HEK293 (cell line): ENCODE measurements at regions not wholly inside any gene's neighbourhood (a gene's known extent, or its start where the extent isn't known, plus 50 kb on each side); places are given as distances from the start of the nearest gene placed in this dataset.

ENCODE experiments used
- CTCF ChIA-PET: fragments of 350-600 bp; formaldehyde crosslinking; extraction: SDS; loops from one replicate; lab custom pipeline; 2021; ENCODE audit warnings: antibody characterized with exemption; lab: Yijun Ruan, JAX
- POLR2A ChIA-PET: fragments of 300-600 bp; formaldehyde crosslinking; extraction: SDS; loops from one replicate; lab custom pipeline; 2020; ENCODE audit warnings: antibody characterized with exemption, inconsistent platforms; lab: Yijun Ruan, JAX
- H3K27ac ChIP-seq: fragments of 200-500 bp; sonication (Bioruptor generic); 2 replicates; pipeline ENCODE4 v1.5.1; 2014; ENCODE audit warnings: low read depth, low read length, control low read depth, inconsistent platforms; ENCODE audit errors: extremely low read depth
- H3K36me3 ChIP-seq, 2 experiments: fragments of 200-500 bp in 1 of 2; sonication (Bioruptor generic) in 1 of 2; 1 replicate in 1 of 2; 2 replicates in 1 of 2; pipeline ENCODE4 v1.5.1; 2014 to 2017; ENCODE audit warnings: inconsistent platforms in 2 of 2, low read length in 2 of 2; ENCODE audit not compliant: control insufficient read depth in 2 of 2, insufficient read depth in 1 of 2
- H3K4me1 ChIP-seq: fragments of 200-500 bp; sonication (Bioruptor generic); 2 replicates; pipeline ENCODE4 v1.5.1; 2014; ENCODE audit warnings: mild to moderate bottlenecking, low read length, inconsistent platforms; ENCODE audit not compliant: control insufficient read depth, insufficient read depth
- H3K4me3 ChIP-seq: 2 replicates; pipeline ENCODE4 v1.5.1; 2011; ENCODE audit warnings: low read depth, mild to moderate bottlenecking, control low read depth, low read length, moderate library complexity
- H3K9me3 ChIP-seq: fragments of 200-500 bp; sonication (Bioruptor generic); 2 replicates; pipeline ENCODE4 v1.5.1; 2014; ENCODE audit warnings: low read depth, low read length, inconsistent platforms; ENCODE audit not compliant: control insufficient read depth, insufficient read depth
- GLIS1 ChIP-seq: fragments of 450-650 bp; formaldehyde crosslinking; IDR thresholded peaks from 2 replicates; pipeline ENCODE4 v1.5.1; 2016; ENCODE audit warnings: missing biosample characterization, missing genetic modification characterization
- HIC1 ChIP-seq: fragments of 450-650 bp; formaldehyde crosslinking; IDR thresholded peaks from 2 replicates; pipeline ENCODE4 v1.5.1; 2016; ENCODE audit warnings: missing biosample characterization, missing genetic modification characterization
- KLF1 ChIP-seq: fragments of 450-650 bp; formaldehyde crosslinking; IDR thresholded peaks from 2 replicates; pipeline ENCODE4 v1.5.1; 2016; ENCODE audit warnings: missing biosample characterization, missing genetic modification characterization
- KLF16 ChIP-seq: fragments of 450-650 bp; formaldehyde crosslinking; IDR thresholded peaks from 2 replicates; pipeline ENCODE4 v1.5.1; 2017; ENCODE audit warnings: missing biosample characterization, missing genetic modification characterization
- KLF7 ChIP-seq: fragments of 450-650 bp; formaldehyde crosslinking; IDR thresholded peaks from 2 replicates; pipeline ENCODE4 v1.5.1; 2016; ENCODE audit warnings: missing biosample characterization, missing genetic modification characterization, borderline replicate concordance
- REPIN1 ChIP-seq: fragments of 450-650 bp; formaldehyde crosslinking; IDR thresholded peaks from 2 replicates; pipeline ENCODE4 v1.5.1; 2017; ENCODE audit warnings: missing biosample characterization, missing genetic modification characterization, low read depth
- SETDB1 ChIP-seq: IDR thresholded peaks from one replicate; pipeline ENCODE4 v1.6.1; 2017; ENCODE audit warnings: mild to moderate bottlenecking, low read length, moderate library complexity, mixed read lengths; ENCODE audit not compliant: insufficient read length
- YY1 ChIP-seq: fragments of 450-650 bp; formaldehyde crosslinking; IDR thresholded peaks from 2 replicates; pipeline ENCODE4 v1.5.1; 2018; ENCODE audit warnings: missing biosample characterization, missing genetic modification characterization
- ZBTB21 ChIP-seq: fragments of 450-650 bp; formaldehyde crosslinking; IDR thresholded peaks from 2 replicates; pipeline ENCODE4 v1.5.1; 2017; ENCODE audit warnings: missing biosample characterization, missing genetic modification characterization
- ZFP3 ChIP-seq: fragments of 450-650 bp; formaldehyde crosslinking; IDR thresholded peaks from 2 replicates; pipeline ENCODE4 v1.5.1; 2016; ENCODE audit warnings: low read depth, missing biosample characterization, missing genetic modification characterization
- ZFP69B ChIP-seq: fragments of 450-650 bp; formaldehyde crosslinking; IDR thresholded peaks from 2 replicates; pipeline ENCODE4 v1.5.1; 2016; ENCODE audit warnings: missing biosample characterization, missing genetic modification characterization
- ZNF132 ChIP-seq: fragments of 450-650 bp; formaldehyde crosslinking; IDR thresholded peaks from 2 replicates; pipeline ENCODE4 v1.5.1; 2017; ENCODE audit warnings: missing biosample characterization, missing genetic modification characterization, borderline replicate concordance
- ZNF202 ChIP-seq: fragments of 450-650 bp; formaldehyde crosslinking; IDR thresholded peaks from 2 replicates; pipeline ENCODE4 v1.5.1; 2016; ENCODE audit warnings: missing biosample characterization, missing genetic modification characterization, borderline replicate concordance
- ZNF248 ChIP-seq: fragments of 450-650 bp; formaldehyde crosslinking; IDR thresholded peaks from 2 replicates; pipeline ENCODE4 v1.5.1; 2017; ENCODE audit warnings: missing biosample characterization, missing genetic modification characterization
- ZNF341 ChIP-seq: fragments of 450-650 bp; formaldehyde crosslinking; IDR thresholded peaks from 2 replicates; pipeline ENCODE4; 2016; ENCODE audit warnings: low read depth, missing biosample characterization, missing genetic modification characterization
- ZNF350 ChIP-seq: fragments of 450-650 bp; formaldehyde crosslinking; IDR thresholded peaks from 2 replicates; pipeline ENCODE4 v1.5.0; 2017; ENCODE audit warnings: missing biosample characterization, mild to moderate bottlenecking, missing genetic modification characterization
- ZNF521 ChIP-seq: fragments of 450-650 bp; formaldehyde crosslinking; IDR thresholded peaks from 2 replicates; pipeline ENCODE4 v1.5.1; 2017; ENCODE audit warnings: missing biosample characterization, mild to moderate bottlenecking, missing genetic modification characterization
- ZNF600 ChIP-seq: fragments of 450-650 bp; formaldehyde crosslinking; IDR thresholded peaks from 2 replicates; pipeline ENCODE4 v1.5.1; 2016; ENCODE audit warnings: missing biosample characterization, missing genetic modification characterization
- ZNF677 ChIP-seq: fragments of 450-650 bp; IDR thresholded peaks from 2 replicates; pipeline ENCODE4 v1.5.0; 2018; ENCODE audit warnings: missing biosample characterization, mild to moderate bottlenecking, missing genetic modification characterization, moderate library complexity
- ZSCAN18 ChIP-seq: fragments of 450-650 bp; formaldehyde crosslinking; IDR thresholded peaks from 2 replicates; pipeline ENCODE4 v1.5.1; 2016; ENCODE audit warnings: missing biosample characterization, missing genetic modification characterization
- TF ChIP-seq, protein P1 (sequence below): fragments of 450-650 bp; IDR thresholded peaks from 2 replicates; pipeline ENCODE4 v1.5.1; 2018; ENCODE audit warnings: missing biosample characterization, missing genetic modification characterization
- TF ChIP-seq, protein P2 (sequence below): fragments of 450-650 bp; formaldehyde crosslinking; IDR thresholded peaks from 2 replicates; pipeline ENCODE4 v1.5.1; 2017; ENCODE audit warnings: missing biosample characterization, missing genetic modification characterization
- TF ChIP-seq, protein P3 (sequence below): fragments of 450-650 bp; formaldehyde crosslinking; IDR thresholded peaks from 2 replicates; pipeline ENCODE4 v1.5.0; 2017; ENCODE audit warnings: missing biosample characterization, missing genetic modification characterization, borderline replicate concordance
- TF ChIP-seq, protein P4 (sequence below): fragments of 450-650 bp; formaldehyde crosslinking; IDR thresholded peaks from 2 replicates; pipeline ENCODE4 v1.5.1; 2016; ENCODE audit warnings: missing biosample characterization, missing genetic modification characterization

DNA sequence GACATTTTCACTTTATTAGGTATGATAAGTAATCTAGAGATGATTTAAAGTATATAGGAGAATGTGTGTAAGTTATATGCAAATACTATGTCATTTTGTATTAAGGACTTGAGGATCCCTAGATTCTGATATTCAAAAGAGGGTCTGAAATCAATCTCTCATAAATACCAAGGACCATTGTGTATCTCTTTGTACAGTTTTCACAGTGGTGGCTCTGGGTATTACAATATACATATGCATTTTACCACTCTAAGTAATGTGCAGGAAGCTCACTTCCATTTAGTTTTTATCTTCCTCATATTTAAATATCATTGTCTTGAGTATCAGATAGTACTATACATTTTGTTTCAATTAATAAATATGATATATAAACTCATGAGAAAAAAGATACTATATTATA lies 862.6 kb upstream of the PCDH20 start:
- Histone ChIP-seq H3K4me1 (no peaks in the 10 kb centered on the region), H3K4me3 (no peak overlapping the region), H3K36me3 (no peaks in the 10 kb centered on the region), H3K9me3 (no peaks in the 10 kb centered on the region), H3K27ac (no peak overlapping the region)
- ChIA-PET CTCF (interaction anchor here (0.6 kb wide), 1 partner anchor 152 kb away, joined by 5 read pairs; no protein-coding TSS in a partner anchor), POLR2A (no interaction called here)
- no peak for TF ChIP-seq ZFP69B (tag by site-specific recombination)
- TF ChIP-seq, protein P1, sequence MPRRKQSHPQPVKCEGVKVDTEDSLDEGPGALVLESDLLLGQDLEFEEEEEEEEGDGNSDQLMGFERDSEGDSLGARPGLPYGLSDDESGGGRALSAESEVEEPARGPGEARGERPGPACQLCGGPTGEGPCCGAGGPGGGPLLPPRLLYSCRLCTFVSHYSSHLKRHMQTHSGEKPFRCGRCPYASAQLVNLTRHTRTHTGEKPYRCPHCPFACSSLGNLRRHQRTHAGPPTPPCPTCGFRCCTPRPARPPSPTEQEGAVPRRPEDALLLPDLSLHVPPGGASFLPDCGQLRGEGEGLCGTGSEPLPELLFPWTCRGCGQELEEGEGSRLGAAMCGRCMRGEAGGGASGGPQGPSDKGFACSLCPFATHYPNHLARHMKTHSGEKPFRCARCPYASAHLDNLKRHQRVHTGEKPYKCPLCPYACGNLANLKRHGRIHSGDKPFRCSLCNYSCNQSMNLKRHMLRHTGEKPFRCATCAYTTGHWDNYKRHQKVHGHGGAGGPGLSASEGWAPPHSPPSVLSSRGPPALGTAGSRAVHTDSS (tag by site-specific recombination), result no peak
- TF ChIP-seq ZNF521, result no peak
- TF ChIP-seq, protein P2, sequence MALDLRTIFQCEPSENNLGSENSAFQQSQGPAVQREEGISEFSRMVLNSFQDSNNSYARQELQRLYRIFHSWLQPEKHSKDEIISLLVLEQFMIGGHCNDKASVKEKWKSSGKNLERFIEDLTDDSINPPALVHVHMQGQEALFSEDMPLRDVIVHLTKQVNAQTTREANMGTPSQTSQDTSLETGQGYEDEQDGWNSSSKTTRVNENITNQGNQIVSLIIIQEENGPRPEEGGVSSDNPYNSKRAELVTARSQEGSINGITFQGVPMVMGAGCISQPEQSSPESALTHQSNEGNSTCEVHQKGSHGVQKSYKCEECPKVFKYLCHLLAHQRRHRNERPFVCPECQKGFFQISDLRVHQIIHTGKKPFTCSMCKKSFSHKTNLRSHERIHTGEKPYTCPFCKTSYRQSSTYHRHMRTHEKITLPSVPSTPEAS (tag by site-specific recombination), result no peak
- TF ChIP-seq ZNF600 (tag by site-specific recombination), result no peak
- TF ChIP-seq ZNF132 (tag by site-specific recombination), result no peak
- TF ChIP-seq, protein P3, sequence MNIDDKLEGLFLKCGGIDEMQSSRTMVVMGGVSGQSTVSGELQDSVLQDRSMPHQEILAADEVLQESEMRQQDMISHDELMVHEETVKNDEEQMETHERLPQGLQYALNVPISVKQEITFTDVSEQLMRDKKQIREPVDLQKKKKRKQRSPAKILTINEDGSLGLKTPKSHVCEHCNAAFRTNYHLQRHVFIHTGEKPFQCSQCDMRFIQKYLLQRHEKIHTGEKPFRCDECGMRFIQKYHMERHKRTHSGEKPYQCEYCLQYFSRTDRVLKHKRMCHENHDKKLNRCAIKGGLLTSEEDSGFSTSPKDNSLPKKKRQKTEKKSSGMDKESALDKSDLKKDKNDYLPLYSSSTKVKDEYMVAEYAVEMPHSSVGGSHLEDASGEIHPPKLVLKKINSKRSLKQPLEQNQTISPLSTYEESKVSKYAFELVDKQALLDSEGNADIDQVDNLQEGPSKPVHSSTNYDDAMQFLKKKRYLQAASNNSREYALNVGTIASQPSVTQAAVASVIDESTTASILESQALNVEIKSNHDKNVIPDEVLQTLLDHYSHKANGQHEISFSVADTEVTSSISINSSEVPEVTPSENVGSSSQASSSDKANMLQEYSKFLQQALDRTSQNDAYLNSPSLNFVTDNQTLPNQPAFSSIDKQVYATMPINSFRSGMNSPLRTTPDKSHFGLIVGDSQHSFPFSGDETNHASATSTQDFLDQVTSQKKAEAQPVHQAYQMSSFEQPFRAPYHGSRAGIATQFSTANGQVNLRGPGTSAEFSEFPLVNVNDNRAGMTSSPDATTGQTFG, result no peak
- TF ChIP-seq, protein P4, sequence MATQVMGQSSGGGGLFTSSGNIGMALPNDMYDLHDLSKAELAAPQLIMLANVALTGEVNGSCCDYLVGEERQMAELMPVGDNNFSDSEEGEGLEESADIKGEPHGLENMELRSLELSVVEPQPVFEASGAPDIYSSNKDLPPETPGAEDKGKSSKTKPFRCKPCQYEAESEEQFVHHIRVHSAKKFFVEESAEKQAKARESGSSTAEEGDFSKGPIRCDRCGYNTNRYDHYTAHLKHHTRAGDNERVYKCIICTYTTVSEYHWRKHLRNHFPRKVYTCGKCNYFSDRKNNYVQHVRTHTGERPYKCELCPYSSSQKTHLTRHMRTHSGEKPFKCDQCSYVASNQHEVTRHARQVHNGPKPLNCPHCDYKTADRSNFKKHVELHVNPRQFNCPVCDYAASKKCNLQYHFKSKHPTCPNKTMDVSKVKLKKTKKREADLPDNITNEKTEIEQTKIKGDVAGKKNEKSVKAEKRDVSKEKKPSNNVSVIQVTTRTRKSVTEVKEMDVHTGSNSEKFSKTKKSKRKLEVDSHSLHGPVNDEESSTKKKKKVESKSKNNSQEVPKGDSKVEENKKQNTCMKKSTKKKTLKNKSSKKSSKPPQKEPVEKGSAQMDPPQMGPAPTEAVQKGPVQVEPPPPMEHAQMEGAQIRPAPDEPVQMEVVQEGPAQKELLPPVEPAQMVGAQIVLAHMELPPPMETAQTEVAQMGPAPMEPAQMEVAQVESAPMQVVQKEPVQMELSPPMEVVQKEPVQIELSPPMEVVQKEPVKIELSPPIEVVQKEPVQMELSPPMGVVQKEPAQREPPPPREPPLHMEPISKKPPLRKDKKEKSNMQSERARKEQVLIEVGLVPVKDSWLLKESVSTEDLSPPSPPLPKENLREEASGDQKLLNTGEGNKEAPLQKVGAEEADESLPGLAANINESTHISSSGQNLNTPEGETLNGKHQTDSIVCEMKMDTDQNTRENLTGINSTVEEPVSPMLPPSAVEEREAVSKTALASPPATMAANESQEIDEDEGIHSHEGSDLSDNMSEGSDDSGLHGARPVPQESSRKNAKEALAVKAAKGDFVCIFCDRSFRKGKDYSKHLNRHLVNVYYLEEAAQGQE (tag by site-specific recombination), result no peak
- no peak for TF ChIP-seq SETDB1
- no peak for TF ChIP-seq ZNF341 (tag by site-specific recombination)
- TF ChIP-seq KLF1 (tag by site-specific recombination), result no peak

- Histone ChIP-seq H3K36me3 (no peaks in the 10 kb centered on the region), H3K27ac (no peak overlapping the region), H3K4me3 (no peak overlapping the region), H3K4me1 (no peaks in the 10 kb centered on the region), H3K9me3 (no peaks in the 10 kb centered on the region)
- ChIA-PET CTCF (no interaction called here), POLR2A (no interaction called here)
- TF ChIP-seq ZNF248, result no peak
- TF ChIP-seq GLIS1 (tag by site-specific recombination), result no peak
- TF ChIP-seq KLF7 (tag by site-specific recombination), result no peak
- no peak for TF ChIP-seq REPIN1 (tag by site-specific recombination)
- no peak for TF ChIP-seq ZNF202 (tag by site-specific recombination)
- no peak for TF ChIP-seq YY1 (tag by site-specific recombination)
- TF ChIP-seq ZSCAN18 (tag by site-specific recombination), result no peak
- no peak for TF ChIP-seq ZBTB21 (tag by site-specific recombination)
- TF ChIP-seq HIC1 (tag by site-specific recombination), result no peak
- no peak for TF ChIP-seq KLF16 (tag by site-specific recombination)
- TF ChIP-seq ZNF677, result no peak
- no peak for TF ChIP-seq ZFP3
- TF ChIP-seq ZNF350 (tag by site-specific recombination), result no peak
Measured at GRCh38 chr13:62251734-62252133, 836.1 kb upstream of the PCDH20 start.
